Activated CD8-positive, alpha-beta T cell treated with anti-CD3 and anti-CD28 coated beads, Interleukin-2, amount 10 ng/mL, durations not matched to agents 7 days and 5 days (primary cell): ENCODE measurements at regions not wholly inside any gene's neighbourhood (a gene's known extent, or its start where the extent isn't known, plus 50 kb on each side); places are given as distances from the start of the nearest gene placed in this dataset.

Experiments used
- ATAC-seq: fragments of 150-1000 bp; cut with Tn5 transposase; one replicate; pipeline ENCODE4 v1.10.0; 2021; ENCODE audit warnings: moderate library complexity
- CTCF ChIA-PET: fragments of 350-600 bp; sonication (Branson Sonifier 250); formaldehyde crosslinking; loops from one replicate; lab custom pipeline; 2021; ENCODE audit warnings: antibody characterized with exemption; lab: Charles Lee
- POLR2A ChIA-PET: fragments of 350-600 bp; sonication (Branson Sonifier 250); formaldehyde crosslinking; loops from one replicate; lab custom pipeline; 2021; ENCODE audit warnings: antibody characterized with exemption; lab: Charles Lee
- DNase-seq: peaks from one replicate; pipeline ENCODE4 v3.0.0-alpha.2; 2020
- H3K27ac Mint-ChIP-seq: one replicate; pipeline ENCODE4 v1.8.0; 2021; ENCODE audit warnings: mild to moderate bottlenecking, mixed read lengths
- H3K27me3 Mint-ChIP-seq: one replicate; pipeline ENCODE4 v1.8.0; 2021; ENCODE audit warnings: low read depth, mixed read lengths
- H3K36me3 Mint-ChIP-seq: one replicate; pipeline ENCODE4 v1.8.0; 2021; ENCODE audit warnings: low read depth, mixed read lengths
- H3K4me1 Mint-ChIP-seq: one replicate; pipeline ENCODE4 v1.8.0; 2021; ENCODE audit warnings: low read depth, mixed read lengths
- H3K4me3 Mint-ChIP-seq: one replicate; pipeline ENCODE4 v1.8.0; 2021; ENCODE audit warnings: mild to moderate bottlenecking, mixed read lengths
- H3K9me3 Mint-ChIP-seq: one replicate; pipeline ENCODE4 v1.8.0; 2022; ENCODE audit warnings: mixed read lengths; ENCODE audit not compliant: insufficient read depth

GRCh38 chr20:59469267-59470252 lies 134.8 kb upstream of the PHACTR3 start:
- DNase-seq (no peak), ATAC-seq (no peak)
- Mint-ChIP-seq H3K4me1 (no peaks in the 10 kb centered on the region), H3K9me3 (no peaks in the 10 kb centered on the region), H3K36me3 (no peaks in the 10 kb centered on the region), H3K4me3 (no peak overlapping the region), H3K27me3 (peaks cover 11% of the 10 kb centered on the region), H3K27ac (no peak overlapping the region)
- POLR2A ChIA-PET = no interaction called here
- CTCF ChIA-PET = no interaction called here

- ChIA-PET POLR2A (no interaction called here), CTCF (no interaction called here)
- DNase-seq (no peak), ATAC-seq (no peak)
- H3K4me3 Mint-ChIP-seq = no peak overlapping the region
- H3K27ac Mint-ChIP-seq = no peak overlapping the region
- peaks cover 14% of the 10 kb centered on the region for H3K27me3 Mint-ChIP-seq
- no peaks in the 10 kb centered on the region for H3K36me3 Mint-ChIP-seq
- H3K4me1 Mint-ChIP-seq = no peaks in the 10 kb centered on the region
- no peaks in the 10 kb centered on the region for H3K9me3 Mint-ChIP-seq
Measured at GRCh38 chr20:59470521-59470920, 133.8 kb upstream of the PHACTR3 start.

- Mint-ChIP-seq H3K36me3 (no peaks in the 10 kb centered on the region), H3K27me3 (peaks cover 20% of the 10 kb centered on the region), H3K4me1 (no peaks in the 10 kb centered on the region), H3K27ac (no peak overlapping the region), H3K9me3 (no peaks in the 10 kb centered on the region), H3K4me3 (no peak overlapping the region)
- ATAC-seq = no peak
- no peak for DNase-seq
- POLR2A ChIA-PET = no interaction called here
- CTCF ChIA-PET = interaction anchor here (1.6 kb wide), 1 partner anchor 16 kb away, joined by 4 read pairs; no protein-coding TSS in a partner anchor
Measured at GRCh38 chr20:59471653-59472421, 132.5 kb upstream of the PHACTR3 start.

- H3K4me3 Mint-ChIP-seq = no peak overlapping the region
Measured at GRCh38 chr20:59473742-59474141, 130.6 kb upstream of the PHACTR3 start.

GRCh38 chr20:59481067-59481466 lies 123.3 kb upstream of the PHACTR3 start:
- no peaks in the 10 kb centered on the region for H3K9me3 Mint-ChIP-seq
- peaks cover 25% of the 10 kb centered on the region for H3K27me3 Mint-ChIP-seq
- H3K27ac Mint-ChIP-seq = no peak overlapping the region
- no peak for DNase-seq
- H3K4me3 Mint-ChIP-seq = no peak overlapping the region
- H3K36me3 Mint-ChIP-seq = no peaks in the 10 kb centered on the region
- peaks cover 5% of the 10 kb centered on the region for H3K4me1 Mint-ChIP-seq
- CTCF ChIA-PET = no interaction called here
- POLR2A ChIA-PET = no interaction called here
- no peak for ATAC-seq

More at GRCh38 chr20:59473742-59474141, 130.6 kb upstream of the PHACTR3 start:
- no peak for DNase-seq
- no peak for ATAC-seq
- Mint-ChIP-seq H3K27me3 (peaks cover 27% of the 10 kb centered on the region), H3K9me3 (no peaks in the 10 kb centered on the region), H3K27ac (no peak overlapping the region), H3K4me1 (no peaks in the 10 kb centered on the region), H3K36me3 (no peaks in the 10 kb centered on the region)
- ChIA-PET CTCF (interaction anchor here (1.2 to 3.3 kb wide), 2 partner anchors 20 to 22 kb away, joined by 4 to 15 read pairs; no protein-coding TSS in a partner anchor), POLR2A (no interaction called here)

GRCh38 chr20:59481477-59482018 lies 122.8 kb upstream of the PHACTR3 start:
- Mint-ChIP-seq H3K27me3 (peaks cover 23% of the 10 kb centered on the region), H3K4me1 (peaks cover 5% of the 10 kb centered on the region), H3K36me3 (no peaks in the 10 kb centered on the region), H3K4me3 (no peak overlapping the region), H3K27ac (no peak overlapping the region), H3K9me3 (no peaks in the 10 kb centered on the region)
- POLR2A ChIA-PET = no interaction called here
- ATAC-seq (no peak), DNase-seq (no peak)
- CTCF ChIA-PET = no interaction called here

GRCh38 chr20:59482351-59483187 lies 121.8 kb upstream of the PHACTR3 start:
- POLR2A ChIA-PET = no interaction called here
- DNase-seq (no peak), ATAC-seq (no peak)
- Mint-ChIP-seq H3K9me3 (no peaks in the 10 kb centered on the region), H3K36me3 (no peaks in the 10 kb centered on the region), H3K27me3 (peaks cover 17% of the 10 kb centered on the region), H3K4me3 (no peak overlapping the region), H3K4me1 (peaks cover 5% of the 10 kb centered on the region), H3K27ac (no peak overlapping the region)
- CTCF ChIA-PET = interaction anchor here (2.1 kb wide), 1 partner anchor 13 kb away, joined by 6 read pairs; no protein-coding TSS in a partner anchor

- no peak for ATAC-seq
Measured at GRCh38 chr20:59483481-59483880, 120.9 kb upstream of the PHACTR3 start.

GRCh38 chr20:59484228-59484627 lies 120.1 kb upstream of the PHACTR3 start:
- no peak overlapping the region for H3K4me3 Mint-ChIP-seq

More at GRCh38 chr20:59483481-59483880, 120.9 kb upstream of the PHACTR3 start:
- Mint-ChIP-seq H3K27me3 (peaks cover 15% of the 10 kb centered on the region), H3K4me1 (peaks cover 5% of the 10 kb centered on the region), H3K27ac (no peak overlapping the region), H3K4me3 (no peak overlapping the region), H3K36me3 (no peaks in the 10 kb centered on the region), H3K9me3 (no peaks in the 10 kb centered on the region)
- CTCF ChIA-PET = interaction anchor here (2.1 kb wide), 1 partner anchor 12 kb away, joined by 6 read pairs; no protein-coding TSS in a partner anchor
- DNase-seq = no peak
- POLR2A ChIA-PET = no interaction called here

GRCh38 chr20:59485576-59486454 lies 118.5 kb upstream of the PHACTR3 start:
- Mint-ChIP-seq H3K27ac (no peak overlapping the region), H3K4me3 (no peak overlapping the region), H3K27me3 (peaks cover 4% of the 10 kb centered on the region), H3K4me1 (peaks cover 5% of the 10 kb centered on the region), H3K36me3 (no peaks in the 10 kb centered on the region), H3K9me3 (no peaks in the 10 kb centered on the region)
- ChIA-PET POLR2A (no interaction called here), CTCF (no interaction called here)
- ATAC-seq (no peak), DNase-seq (no peak)

More at GRCh38 chr20:59484228-59484627, 120.1 kb upstream of the PHACTR3 start:
- ChIA-PET CTCF (interaction anchor here (0.5 to 2.1 kb wide), 2 partner anchors 12 to 509 kb away, joined by 3 to 6 read pairs; no protein-coding TSS in a partner anchor), POLR2A (no interaction called here)
- no peak for ATAC-seq
- Mint-ChIP-seq H3K4me1 (peaks cover 5% of the 10 kb centered on the region), H3K36me3 (no peaks in the 10 kb centered on the region), H3K27ac (no peak overlapping the region), H3K27me3 (peaks cover 9% of the 10 kb centered on the region), H3K9me3 (no peaks in the 10 kb centered on the region)
- DNase-seq = no peak
